NCI-H2196 (cell line): ENCODE measurements at regions not wholly inside any gene's neighbourhood (a gene's known extent, or its start where the extent isn't known, plus 50 kb on each side); places are given as distances from the start of the nearest gene placed in this dataset.

Experiments used
- DNase-seq: peaks from one replicate; lab custom pipeline; 2025; ENCODE audit not compliant: unreplicated experiment; lab: John Stamatoyannopoulos, UW

DNA sequence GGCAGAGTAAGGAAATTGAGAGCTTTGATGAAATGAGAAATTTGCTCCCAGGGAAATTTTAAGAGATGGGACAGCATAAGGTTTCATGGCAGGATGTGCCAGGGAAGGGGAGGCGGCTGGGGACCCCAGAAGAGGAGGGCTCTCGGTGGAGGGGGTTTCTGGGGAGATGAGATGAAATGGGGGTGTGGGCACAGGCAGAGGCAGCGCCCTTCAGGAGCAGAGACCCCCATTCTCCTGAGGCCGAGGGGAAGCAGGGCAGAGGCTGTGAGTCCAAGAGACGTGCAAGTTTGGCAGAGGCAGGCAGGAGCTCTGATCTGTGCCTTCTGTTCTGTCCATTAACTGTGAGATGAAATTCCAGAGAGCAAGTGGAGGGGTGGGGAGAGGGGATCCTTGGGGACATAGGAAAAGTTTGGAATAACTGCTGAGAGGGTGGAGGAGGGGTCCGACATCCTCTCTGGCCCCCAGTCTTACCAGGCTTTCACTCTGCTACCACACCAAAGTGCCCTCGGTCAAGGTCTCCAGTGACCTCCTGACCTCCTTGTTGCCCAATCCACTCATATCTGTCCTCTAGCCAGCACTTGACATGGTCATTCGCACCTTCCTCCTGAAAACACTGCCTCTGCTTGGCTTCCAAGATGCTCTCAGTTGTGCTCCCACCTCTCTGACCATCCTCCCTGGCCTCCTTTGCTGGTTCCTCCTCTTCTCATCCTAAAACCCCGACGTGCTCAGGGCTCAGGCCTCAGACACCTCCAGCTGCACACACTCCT lies 108.1 kb upstream of the MVB12B start:
- DNase-seq, result no peak

GRCh38 chr9:126219166-126219565 lies 107.5 kb upstream of the MVB12B start:
- no peak for DNase-seq

DNA sequence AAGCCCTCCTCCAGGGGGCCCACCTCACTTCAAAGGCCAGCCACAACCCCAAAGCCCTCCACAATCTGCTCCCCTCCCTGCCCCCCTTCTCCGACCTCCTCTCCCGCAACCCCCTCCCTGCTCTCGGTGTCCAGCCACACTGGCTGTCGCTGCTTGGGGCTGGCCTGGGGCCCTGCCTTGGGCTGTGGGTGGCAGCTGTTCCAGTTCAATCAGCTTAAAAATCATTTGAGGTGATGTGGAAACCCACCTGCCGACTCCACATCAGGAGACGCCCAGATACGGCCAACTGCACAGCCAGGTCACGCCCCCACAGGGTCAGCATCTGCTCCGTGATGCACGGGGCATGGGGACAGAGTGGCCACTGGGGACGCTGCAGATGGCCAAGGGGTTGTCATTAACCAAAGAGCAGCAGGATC lies 107.0 kb upstream of the MVB12B start:
- no peak for DNase-seq

DNA sequence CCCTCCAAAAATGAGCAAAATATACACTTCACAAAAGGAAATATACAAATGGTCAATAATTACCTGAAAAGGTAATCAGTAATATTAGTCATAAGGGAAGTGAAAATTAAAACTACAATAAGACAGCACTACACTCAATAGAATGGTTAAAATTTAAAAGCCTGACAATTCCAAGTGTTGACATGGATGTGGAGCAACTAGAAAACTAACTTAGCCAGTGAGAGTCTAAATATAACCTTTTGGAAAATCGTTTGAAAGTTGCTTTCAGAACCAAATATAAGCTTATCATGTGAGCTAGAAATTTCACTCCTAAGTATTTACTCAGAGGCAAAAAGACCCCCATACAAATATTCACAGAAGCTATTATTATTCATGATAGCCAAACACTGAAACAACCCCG lies 105.1 kb upstream of the MVB12B start:
- DNase-seq, result no peak

- no peak for DNase-seq
These were observed 104.2 kb upstream of the MVB12B start for GRCh38 chr9:126222363-126222834.

DNA sequence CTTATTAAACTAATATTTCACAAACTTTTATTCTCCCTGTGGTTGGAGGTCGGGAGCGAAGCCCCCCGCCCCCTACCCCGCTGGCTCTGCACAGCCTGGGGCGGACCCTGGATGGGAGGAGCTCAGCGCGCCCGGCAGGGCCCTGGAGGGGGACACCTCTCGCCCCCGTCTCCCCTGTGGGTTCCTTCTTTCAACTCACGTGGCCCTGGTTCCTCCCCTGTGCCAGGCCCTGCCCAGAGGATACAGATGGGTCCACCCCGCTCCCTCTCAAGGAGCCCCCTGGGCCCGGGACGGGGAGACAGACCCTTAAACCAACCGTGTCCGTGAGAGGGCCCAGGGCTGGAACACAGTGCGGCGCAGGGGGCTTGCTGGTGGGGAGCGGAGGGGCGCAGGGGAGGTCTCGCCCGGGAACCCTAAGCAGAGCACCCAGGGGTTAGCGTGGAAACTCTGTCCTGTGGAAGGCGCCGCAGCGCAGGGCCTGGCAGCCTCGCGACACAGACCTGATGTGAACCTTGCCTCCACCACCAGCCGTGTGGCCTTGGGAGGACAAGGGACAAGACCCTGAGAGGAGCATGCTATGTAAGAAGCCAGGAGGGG lies 103.7 kb upstream of the MVB12B start:
- DNase-seq, result no peak

- no peak for DNase-seq
These were observed 102.7 kb upstream of the MVB12B start for GRCh38 chr9:126223798-126224531.

DNA sequence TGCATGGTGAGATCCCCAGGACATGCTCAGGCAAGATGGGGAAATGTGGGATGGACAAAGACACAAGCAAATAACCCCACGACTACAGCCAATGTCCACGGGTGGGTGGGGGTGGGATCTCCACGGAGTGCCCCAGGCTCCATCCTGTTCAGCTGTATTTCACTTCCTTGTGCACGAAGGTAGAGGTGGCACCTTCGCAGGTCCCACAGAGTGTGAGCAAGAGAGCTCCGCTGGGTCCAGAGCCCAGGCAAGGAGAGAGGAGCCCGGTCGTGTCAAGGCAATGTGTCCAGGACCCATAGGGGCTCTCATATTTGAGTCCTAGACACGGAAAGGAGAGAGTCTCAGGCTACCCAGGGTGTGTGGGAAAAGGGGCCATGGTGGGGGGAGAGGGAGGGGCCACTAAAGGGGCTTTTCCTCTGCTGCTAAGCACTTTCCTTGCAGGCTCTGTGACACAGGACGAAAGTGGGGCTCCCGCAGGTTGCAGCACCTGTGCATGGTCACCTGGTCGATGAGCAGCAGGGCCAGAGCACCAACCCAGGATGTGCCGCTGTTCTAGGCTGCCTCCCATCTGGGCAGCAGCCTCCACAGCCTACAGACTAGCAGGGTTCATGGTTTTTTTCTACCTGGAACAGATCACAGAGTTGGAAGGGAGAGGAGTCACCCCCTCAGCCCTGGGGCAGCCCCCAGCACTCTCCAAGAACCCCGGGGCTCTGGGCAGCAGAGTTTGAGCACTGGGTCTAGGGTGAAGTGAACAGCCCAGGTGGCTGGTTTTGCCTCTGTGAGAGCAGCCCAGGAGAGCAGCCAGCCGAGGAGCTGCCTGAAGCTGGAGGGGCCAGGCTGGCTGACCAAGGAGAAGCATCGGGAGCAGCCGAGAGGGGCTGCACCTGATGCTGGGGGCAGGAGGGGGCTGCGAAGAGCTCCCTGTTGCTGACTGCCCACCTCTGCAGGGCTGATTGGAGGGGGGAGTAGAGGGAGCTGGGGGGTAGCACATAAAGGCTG lies 100.7 kb upstream of the MVB12B start:
- DNase-seq, result no peak

GRCh38 chr9:126226991-126227936 lies 99.4 kb upstream of the MVB12B start:
- no peak for DNase-seq

DNA sequence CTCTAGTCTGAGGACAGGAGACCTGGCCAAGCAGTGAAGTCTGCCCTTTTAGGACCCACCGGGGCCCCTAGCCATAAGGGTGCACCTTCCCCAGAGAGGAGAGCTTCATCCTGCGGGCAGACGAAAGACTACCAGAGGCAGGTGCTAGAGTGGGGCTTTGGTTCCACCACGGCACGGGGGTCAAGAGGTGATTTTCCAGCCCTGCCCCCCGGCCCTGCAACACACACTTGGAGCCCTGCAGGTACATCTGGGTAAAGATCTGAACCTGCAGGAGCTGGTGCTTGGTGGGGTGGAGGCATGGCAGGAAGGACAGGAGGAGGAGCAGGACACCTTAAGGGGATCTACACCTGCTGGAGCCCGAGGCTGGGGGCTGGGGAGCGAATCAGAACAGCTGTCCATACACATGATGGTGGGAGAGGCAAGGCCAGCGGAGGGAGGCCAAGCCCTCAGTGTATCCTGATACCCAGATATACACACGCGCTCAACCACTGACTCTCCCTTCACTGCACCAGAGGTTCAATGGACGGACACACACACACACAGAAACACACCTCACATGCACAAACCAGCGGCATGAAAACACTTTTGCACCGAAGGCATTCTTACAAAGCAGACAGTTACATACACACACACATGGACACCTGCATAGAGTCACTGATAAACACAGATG lies 98.4 kb upstream of the MVB12B start:
- DNase-seq, result peak; percentile 6

- peak; percentile 74 for DNase-seq
These were observed 97.7 kb upstream of the MVB12B start for GRCh38 chr9:126228781-126229444.

- no peak for DNase-seq
These were observed 97.1 kb upstream of the MVB12B start for GRCh38 chr9:126229501-126229900.

GRCh38 chr9:126230692-126231091 lies 95.9 kb upstream of the MVB12B start:
- DNase-seq, result no peak

GRCh38 chr9:126232461-126232860 lies 94.2 kb upstream of the MVB12B start:
- no peak for DNase-seq

GRCh38 chr9:126233175-126233574 lies 93.5 kb upstream of the MVB12B start:
- DNase-seq, result no peak

DNA sequence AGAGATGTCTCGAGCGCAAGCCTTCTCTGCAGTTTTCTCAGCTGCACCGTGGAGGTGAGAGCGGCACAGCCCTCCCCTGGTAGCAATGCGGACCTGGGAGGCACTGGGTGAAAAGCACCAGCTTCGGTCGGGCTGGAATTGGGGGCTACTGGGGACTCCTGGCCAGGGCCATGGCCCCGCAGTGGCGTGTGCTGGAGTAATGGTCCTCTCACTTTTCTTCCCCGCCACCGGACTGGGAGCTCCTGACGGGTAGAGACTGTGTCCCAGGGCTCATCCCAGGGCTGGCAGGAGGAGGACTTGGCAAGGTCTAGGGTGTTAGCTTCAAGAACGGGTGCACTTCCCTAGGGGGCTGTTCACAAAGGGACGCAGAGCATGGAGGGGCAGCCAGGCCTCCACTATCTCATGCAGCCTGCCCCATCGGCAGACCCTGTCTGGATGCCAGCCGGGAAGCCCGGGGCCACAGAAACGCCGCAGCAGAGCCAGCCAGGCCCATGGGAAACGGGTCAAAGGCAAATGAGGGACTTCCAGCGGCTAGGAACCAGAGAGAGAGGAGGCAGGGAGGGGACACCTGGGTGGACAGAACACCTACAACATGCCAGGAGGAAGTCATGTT lies 92.6 kb upstream of the MVB12B start:
- no peak for DNase-seq

DNA sequence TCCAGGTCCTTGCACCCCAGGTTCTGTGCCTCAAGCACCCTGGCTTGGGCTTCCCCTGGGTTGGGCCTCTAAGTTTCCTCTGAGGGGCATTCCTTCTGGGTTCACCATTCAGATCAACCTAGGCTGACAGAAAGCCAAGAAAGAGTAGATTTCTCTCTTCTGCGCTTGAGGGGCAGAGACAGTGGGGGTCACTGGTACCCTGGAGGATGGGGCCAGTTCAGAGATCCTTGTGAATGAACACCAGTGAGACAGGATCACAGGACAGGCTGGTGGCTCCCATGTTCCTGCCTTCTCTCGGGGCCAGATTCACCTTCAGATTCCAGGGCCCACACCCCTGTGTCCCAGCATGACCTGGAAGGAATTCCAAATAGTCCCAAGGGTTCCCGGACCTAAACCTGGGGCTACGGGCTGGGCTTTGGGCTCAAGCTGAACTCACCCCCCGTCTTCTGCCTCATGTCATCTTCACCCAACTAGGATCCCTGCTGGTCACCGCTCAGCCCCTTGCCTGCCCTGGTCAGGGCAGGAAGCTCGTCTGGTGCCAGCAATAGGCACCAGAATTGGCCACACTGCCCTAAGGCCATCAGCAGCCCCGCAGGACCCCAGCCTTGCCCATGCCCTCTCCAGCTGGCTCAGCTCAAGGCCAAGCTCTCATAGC lies 91.8 kb upstream of the MVB12B start:
- DNase-seq, result no peak
